PC-9 (cell line): ENCODE measurements at regions not wholly inside any gene's neighbourhood (a gene's known extent, or its start where the extent isn't known, plus 50 kb on each side); places are given as distances from the start of the nearest gene placed in this dataset.

Source experiments
- CTCF ChIP-seq: fragments of 200-600 bp; sonication (generic); conservative IDR thresholded peaks from 2 replicates; pipeline ENCODE4 v1.6.1; 2017; ENCODE audit warnings: mixed run types, antibody characterized with exemption, mild to moderate bottlenecking, moderate library complexity
- EZH2 ChIP-seq: fragments of 200-600 bp; sonication (generic); IDR thresholded peaks from 2 replicates; pipeline ENCODE4 v1.8.0; 2017; ENCODE audit warnings: antibody characterized with exemption, low read depth

- no peak for TF ChIP-seq CTCF
- TF ChIP-seq EZH2: no peak
Observed at GRCh38 chr15:38720893-38721567, 156.4 kb upstream of the RASGRP1 start.
